ENCODE measurements at regions not wholly inside any gene's neighbourhood (a gene's known extent, or its start where the extent isn't known, plus 50 kb on each side); places are given as distances from the start of the nearest gene placed in this dataset. TPM values are rescaled to one million over a fixed set of nuclear protein-coding genes. Genes with fewer than 3 reads are reported as not detected.
A peak's percentile ranks its signal among the peaks of the same experiment; 100 is the strongest.

DNA sequence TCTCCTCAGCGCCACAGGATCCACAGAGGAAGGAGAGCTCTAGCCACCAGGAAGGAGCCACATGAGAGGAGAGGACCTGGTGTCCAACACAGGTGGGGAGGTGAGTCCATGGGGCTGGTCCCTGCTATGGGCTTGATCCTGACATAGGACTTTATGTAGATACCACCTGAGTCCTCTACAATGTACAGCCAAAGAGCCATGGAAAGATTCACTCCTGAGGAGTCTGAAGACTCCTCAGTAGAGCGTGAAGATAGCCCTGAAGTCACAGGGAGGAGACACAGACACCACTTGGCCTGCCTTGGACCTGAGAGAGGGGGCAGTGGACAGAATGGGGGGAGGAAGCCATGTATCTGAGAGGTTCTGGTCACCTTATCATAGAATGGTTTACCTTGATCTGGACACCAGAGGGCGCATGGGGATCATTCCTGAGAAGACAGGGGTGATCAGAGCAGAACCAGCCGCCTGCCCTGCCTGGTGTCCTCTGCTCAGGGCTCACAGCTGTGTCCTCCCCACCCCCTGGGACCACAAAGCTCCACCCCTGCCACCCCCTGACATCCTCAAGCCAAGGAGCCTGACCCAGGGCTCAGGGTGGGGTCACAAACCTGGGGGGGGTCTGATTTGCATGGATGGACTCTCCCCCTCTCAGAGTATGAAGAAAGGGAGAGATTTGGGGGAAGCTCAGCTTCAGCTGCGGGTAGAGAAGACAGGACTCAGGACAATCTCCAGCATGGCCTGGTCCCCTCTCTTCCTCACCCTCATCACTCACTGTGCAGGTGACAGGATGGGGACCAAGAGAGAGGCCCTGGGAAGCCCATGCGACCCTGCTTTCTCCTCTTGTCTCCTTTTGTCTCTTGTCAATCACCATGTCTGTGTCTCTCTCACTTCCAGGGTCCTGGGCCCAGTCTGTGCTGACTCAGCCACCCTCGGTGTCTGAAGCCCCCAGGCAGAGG is 77.0 kb downstream of the ZNF280B start:
- peak; percentile 77 for TF ChIP-seq CTCF (IDR thresholded peaks at IDR 0.05; ENCODE audit: insufficient read depth, low read length)
- H3K4me3 ChIP-seq (ENCODE audit: low read depth, low read length) = no peak overlapping the region
- peak; percentile 55 for DNase-seq (ENCODE audit: low read depth)

DNA sequence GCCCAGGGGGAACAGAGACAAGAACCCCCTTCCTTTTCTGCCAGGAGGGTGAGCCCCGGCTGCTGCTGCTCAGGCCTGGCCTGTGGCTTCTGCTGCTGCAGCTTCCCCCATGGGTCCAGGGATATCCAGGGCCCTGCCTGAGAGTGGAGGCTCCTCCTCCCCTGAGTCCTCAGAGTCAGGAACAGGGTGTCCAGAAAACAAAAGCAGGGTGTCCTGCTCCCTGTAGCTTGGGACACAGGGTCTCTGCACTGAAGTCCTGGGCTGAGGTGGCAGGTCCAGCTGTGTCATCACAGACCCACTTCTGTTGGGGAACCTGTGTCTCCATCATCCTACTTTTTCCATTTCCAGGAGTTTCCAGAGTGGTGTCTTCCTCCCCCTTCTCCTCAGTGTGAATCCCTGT is 76.1 kb downstream of the ZNF280B start:
- DNase-seq (ENCODE audit: low read depth) = no peak
- no peak overlapping the region for H3K4me3 ChIP-seq (ENCODE audit: low read depth, low read length)
- TF ChIP-seq CTCF (IDR thresholded peaks at IDR 0.05; ENCODE audit: insufficient read depth, low read length) = no peak

GRCh38 chr22:22432937-22433336 is 75.6 kb downstream of the ZNF280B start:
- no peak for TF ChIP-seq CTCF (IDR thresholded peaks at IDR 0.05; ENCODE audit: insufficient read depth, low read length)
- H3K4me3 ChIP-seq (ENCODE audit: low read depth, low read length) = no peak overlapping the region
- DNase-seq (ENCODE audit: low read depth) = no peak

DNA sequence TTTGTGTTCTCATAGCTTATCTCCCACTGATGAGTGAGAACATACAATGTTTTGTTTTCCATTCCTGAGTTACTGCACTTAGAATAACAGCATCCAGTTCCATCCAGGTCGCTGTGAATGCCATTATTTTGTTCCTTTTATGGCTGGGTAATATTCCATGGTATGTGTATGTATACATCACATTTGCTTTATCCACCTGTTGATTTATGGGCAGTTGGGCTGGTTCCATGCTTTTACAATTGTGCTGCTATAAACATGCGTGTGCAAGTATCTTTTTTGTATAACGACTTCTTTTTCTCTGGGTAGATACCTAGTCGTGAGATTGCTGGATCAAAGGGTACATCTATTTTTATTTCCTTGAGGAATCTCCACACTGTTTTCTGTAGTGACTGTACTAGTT is 74.8 kb downstream of the ZNF280B start:
- no peak for TF ChIP-seq CTCF (IDR thresholded peaks at IDR 0.05; ENCODE audit: insufficient read depth, low read length)
- H3K4me3 ChIP-seq (ENCODE audit: low read depth, low read length) = no peak overlapping the region
- no peak for DNase-seq (ENCODE audit: low read depth)

Small RNA genes lying in the stretch of these regions (small RNA-seq; reads per million reads assigned to genes)
- not detected for gene AC245291.3
- not detected for gene IGLVVII-41-1
